GM12865 (cell line): ENCODE measurements at regions not wholly inside any gene's neighbourhood (a gene's known extent, or its start where the extent isn't known, plus 50 kb on each side); places are given as distances from the start of the nearest gene placed in this dataset.

Source experiments
- DNase-seq: peaks from one replicate; pipeline ENCODE4 v3.0.0; 2010; ENCODE audit warnings: low read depth
- H3K4me3 ChIP-seq: 2 replicates; pipeline ENCODE4 v1.5.1; 2011; ENCODE audit warnings: mild to moderate bottlenecking, low read depth, low read length, control low read depth
- CTCF ChIP-seq: IDR thresholded peaks from 2 replicates; pipeline ENCODE4 v1.5.1; 2011; ENCODE audit warnings: low read length, control low read depth, low read depth, inconsistent platforms; ENCODE audit not compliant: insufficient read depth; ENCODE audit errors: missing control alignments

GRCh38 chr2:186125156-186125555 lies 360.9 kb upstream of the ZC3H15 start:
- no peak for DNase-seq
- TF ChIP-seq CTCF, result no peak

GRCh38 chr2:186125625-186126024 lies 360.4 kb upstream of the ZC3H15 start:
- no peak for DNase-seq
- no peak for TF ChIP-seq CTCF
- no peak overlapping the region for H3K4me3 ChIP-seq

More at GRCh38 chr2:186125156-186125555, 360.9 kb upstream of the ZC3H15 start:
- H3K4me3 ChIP-seq, result no peak overlapping the region

- TF ChIP-seq CTCF, result no peak
These were observed 359.9 kb upstream of the ZC3H15 start for GRCh38 chr2:186126181-186126580.

GRCh38 chr2:186129767-186130581 lies 356.1 kb upstream of the ZC3H15 start:
- DNase-seq, result no peak
- TF ChIP-seq CTCF, result no peak
- no peak overlapping the region for H3K4me3 ChIP-seq

More at GRCh38 chr2:186126181-186126580, 359.9 kb upstream of the ZC3H15 start:
- no peak overlapping the region for H3K4me3 ChIP-seq
- DNase-seq, result no peak

GRCh38 chr2:186130748-186131641 lies 355.1 kb upstream of the ZC3H15 start:
- no peak for DNase-seq
- no peak for TF ChIP-seq CTCF
- H3K4me3 ChIP-seq, result no peak overlapping the region

- no peak for DNase-seq
- TF ChIP-seq CTCF, result no peak
- H3K4me3 ChIP-seq, result no peak overlapping the region
These were observed 350.4 kb upstream of the ZC3H15 start for GRCh38 chr2:186135686-186136085.
